Glomerular visceral epithelial cell (primary cell): ENCODE measurements at regions not wholly inside any gene's neighbourhood (a gene's known extent, or its start where the extent isn't known, plus 50 kb on each side); places are given as distances from the start of the nearest gene placed in this dataset.
"Not testable (repeated sequence)": the region's sequence is repeated elsewhere in the genome, so short reads cannot be mapped to it uniquely, and the experiment has no call there.

Experiments
- DNase-seq: peaks from one replicate; pipeline ENCODE4 v3.0.0-alpha.2; 2016; ENCODE audit errors: extremely low spot score

DNA sequence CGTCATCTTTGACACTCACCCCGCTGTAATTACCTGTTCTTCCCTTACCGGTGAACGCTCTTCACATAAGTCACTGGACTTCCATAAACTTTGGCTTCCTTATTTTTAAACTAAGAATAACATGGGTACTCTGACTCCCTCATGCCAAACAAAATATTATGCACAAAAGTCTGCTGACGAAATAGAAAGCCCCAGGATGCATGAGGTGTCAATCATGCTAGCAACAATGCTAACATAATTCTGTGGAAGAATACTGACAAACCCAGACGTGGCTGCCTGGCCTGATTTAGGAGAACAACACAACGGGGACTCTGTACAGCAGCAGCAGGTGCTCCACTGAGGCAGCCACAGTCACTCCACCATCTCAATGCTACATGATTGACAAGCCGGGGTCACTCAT lies 137.5 kb downstream of the CCDC71L start:
- DNase-seq: no peak

DNA sequence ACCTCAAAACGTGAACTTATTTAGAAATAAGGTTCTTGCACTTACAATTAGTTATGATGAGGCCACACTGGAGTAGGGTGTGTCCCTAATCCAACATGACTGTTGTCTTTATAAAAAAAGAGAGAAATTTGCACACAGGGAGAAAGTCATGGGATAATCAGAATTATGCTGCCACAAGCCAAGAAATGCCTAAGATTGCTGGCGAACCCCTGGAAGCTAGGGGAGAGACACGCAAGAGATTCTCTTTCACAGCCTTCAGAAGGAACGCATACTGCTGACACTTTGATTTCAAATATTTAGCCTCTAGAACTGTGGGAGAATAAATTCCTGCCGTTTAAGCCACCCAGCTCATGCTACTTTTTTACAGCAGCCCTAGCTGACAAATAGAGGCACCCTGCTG lies 138.3 kb downstream of the CCDC71L start:
- DNase-seq: no peak

DNA sequence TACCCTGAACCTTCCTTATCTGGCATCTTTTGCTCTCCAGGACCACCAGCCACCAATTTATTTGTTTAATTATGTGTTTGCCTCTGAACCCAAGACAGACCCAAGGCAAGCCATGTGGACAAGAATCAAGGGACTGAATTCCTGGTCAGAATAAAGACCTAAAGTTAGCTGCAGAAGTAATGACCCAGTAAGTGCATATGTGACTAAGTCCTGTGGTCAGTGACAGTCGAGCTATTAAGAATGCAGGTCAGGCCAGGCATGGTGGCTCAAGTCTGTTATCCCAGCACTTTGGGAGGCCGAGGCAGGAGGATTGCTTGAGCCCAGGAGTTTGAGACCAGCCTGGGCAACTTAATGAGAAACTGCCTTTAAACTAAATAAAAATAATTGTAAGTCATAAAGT lies 139.4 kb downstream of the CCDC71L start:
- peak; percentile 24 for DNase-seq

DNA sequence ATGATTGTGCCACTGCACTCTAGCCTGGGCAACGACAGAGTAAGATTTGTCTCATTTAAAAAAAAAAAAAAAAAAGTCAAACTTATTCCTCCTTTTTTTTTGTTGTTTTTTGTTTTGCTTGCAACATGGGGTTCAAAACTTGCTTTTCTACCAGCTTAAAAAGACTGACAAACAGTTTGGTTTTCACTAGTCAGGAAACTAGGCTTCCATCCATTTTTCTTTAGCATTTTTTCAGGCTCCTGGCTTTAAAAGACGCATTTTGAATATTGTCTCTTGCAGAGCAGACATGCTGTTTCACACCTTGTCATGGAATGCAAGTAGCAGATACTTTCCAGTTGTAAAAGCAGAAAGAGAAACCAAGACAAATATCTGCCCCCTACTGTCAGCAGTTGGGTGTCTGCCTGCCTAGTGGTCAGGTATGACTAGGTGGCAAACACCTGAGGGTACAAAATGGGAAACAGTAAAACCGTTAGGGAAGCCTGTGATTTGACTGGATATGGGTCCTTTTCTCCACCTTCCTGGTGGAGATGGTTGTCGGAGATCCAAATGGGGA lies 139.9 kb downstream of the CCDC71L start:
- DNase-seq: no peak

DNA sequence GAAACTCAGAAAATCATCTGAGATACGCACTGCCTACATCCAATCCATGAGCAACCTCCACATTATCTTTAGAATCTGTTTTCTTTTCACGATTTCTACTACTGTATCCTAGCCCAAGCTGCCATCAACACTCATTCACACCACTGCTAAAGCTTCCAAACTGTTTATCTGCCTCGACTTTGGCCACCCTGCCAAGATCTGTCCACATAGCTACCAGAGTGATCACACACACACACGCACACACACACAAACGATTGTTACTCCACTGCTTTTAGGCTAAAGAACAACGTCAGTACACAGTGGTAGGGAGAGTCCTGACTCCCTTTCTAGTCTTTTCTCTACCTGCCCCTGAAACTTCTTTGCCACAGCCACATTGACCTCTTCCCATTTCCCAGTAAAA lies 142.0 kb downstream of the CCDC71L start:
- DNase-seq: no peak

DNA sequence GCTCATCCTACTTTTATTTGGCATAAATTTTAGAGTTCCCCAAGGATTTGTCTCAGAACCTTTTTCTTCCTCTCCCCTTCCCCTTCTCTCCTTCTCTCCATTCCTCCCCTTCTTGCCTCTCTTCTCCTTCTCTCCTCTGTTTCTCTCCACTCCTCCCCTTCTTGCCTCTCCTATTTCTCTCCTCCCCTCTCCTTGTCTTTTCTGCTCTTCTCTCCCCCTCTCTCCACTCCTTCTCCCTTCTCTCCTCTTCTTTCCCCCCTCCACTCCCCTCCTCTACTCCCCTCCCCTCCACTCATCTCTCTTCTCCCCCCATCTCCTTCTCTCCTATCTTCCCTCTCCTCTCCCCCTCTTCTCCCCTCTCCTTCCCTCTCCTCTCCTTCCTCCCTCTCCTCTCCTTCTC lies 142.7 kb downstream of the CCDC71L start:
- DNase-seq: no peak

DNA sequence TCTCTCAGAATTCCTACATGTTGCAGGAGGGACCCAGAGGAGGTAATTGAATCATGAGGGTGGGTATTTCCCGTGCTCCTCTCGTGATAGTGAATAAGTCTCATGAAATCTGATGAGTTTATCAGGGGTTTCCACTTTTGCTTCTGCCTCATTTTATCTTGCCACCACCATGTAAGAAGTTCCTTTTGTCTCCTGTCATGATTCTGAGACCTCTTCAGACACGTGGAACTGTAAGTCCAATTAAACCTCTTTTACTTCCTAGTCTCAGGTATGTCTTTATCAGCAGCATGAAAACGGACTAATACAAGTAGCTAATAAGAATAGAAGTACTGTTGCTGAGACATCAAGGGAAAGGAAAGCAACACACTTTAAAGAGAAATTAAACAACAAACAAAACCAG lies 143.4 kb downstream of the CCDC71L start:
- DNase-seq: no peak

DNA sequence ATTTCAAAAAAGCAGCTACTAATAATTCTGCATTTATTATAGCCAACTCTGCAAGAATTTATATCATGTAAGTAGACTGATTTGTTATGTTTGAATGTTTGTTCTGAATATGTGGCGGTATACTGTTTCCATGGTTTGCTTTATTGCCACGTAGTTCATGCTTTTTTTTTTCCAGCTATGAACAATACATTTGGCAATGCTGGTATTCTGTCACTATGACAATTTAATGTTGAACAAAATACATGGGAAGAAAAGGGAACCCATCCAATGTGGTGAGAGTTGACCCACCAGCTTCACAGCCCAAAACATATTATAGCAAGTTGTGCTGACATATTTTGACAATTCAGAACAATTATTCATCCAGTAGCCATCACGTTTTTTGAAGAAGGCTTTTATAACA lies 145.6 kb downstream of the CCDC71L start:
- DNase-seq: no peak

DNA sequence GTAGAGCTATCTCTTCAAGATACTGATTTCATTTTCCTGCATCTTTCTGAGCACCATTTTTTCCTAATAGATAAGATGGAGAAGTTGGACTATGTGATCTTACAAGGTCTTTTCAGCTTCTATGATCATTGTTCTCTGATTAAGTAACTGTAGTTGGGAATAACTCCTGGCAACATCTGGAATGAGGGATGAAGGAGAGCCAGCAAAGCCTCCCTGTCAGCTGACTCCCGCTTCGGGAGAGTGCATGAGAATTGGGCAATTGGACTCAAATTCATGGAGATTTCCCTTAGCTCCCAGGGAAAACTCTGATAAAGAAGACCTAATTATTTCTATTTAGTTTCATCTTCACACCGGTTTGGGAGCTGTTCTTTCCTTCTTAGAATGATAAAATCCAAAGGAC lies 146.1 kb downstream of the CCDC71L start:
- no peak for DNase-seq

DNA sequence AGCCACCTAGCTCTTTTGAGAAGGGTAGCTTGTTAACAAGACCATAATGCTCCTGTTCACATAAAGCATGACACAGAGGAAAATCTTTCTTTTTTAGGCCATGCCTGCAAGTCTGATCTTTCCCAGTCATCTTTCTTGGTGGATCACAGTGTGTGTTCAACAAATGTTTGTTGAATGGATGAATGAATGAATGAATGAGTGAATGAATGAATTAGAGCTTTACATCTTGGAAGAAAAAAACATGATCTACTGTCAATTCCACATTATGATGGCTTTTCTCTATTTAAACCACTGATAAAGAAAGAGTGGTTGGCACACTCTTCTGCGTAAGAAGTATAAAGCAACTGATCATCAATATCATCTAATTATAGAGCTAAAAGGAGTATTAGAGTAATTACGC lies 148.7 kb downstream of the CCDC71L start:
- no peak for DNase-seq

DNA sequence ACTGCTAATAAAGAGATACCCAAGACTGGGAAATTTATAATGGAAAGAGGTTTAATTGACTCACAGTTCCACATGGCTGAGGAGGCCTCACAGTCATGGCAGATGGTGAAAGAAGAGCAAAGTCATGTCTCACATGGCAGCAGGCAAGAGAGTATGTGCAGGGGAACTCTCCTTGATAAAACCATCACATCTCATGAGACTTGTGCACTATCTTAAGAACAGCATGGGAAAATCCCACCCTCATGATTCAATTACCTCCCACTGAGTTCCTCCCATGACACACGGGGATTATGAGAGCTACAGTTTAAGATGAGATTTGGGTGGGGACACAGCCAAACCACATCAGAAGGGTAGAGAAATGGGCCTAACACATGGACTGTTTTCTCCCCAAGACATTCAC lies 156.3 kb downstream of the CCDC71L start:
- DNase-seq: peak; percentile 35

DNA sequence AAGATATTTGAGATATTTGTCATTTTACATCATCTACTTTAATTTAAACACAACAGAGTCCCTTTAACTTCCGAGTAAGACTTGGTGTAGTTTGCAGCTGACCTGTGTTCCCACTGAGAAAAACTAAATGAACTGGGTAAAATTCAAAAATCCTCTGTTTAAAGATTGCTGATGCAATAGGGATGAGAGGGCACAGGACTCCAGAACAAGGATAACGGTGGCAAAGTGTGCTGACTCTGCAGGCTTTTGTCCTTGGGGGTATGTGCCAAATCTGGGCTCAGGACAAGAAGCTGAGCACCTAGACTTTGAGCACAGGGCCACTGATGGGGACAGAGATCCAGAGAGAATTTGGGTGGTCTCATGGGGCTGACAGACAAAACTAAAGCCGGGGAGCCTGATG lies 156.8 kb downstream of the CCDC71L start:
- no peak for DNase-seq

DNA sequence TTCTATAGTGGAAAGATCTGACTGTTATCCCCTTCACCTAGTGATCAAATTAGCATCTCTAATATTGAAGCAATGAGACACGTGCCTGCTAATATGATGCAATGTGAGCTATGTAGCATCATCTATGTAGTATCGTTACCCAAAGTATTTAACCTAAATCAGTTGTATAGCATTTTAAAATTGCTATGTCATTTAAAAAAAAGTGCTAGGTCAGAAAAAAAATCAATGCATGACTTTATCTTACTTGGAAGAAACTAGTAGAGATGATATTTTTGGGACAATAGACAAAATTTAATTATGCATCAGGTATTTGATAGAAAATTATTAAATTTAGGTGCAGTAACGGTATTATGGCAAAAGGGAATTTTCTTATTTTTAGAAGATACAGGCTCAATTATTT lies 157.3 kb downstream of the CCDC71L start:
- DNase-seq: no peak

DNA sequence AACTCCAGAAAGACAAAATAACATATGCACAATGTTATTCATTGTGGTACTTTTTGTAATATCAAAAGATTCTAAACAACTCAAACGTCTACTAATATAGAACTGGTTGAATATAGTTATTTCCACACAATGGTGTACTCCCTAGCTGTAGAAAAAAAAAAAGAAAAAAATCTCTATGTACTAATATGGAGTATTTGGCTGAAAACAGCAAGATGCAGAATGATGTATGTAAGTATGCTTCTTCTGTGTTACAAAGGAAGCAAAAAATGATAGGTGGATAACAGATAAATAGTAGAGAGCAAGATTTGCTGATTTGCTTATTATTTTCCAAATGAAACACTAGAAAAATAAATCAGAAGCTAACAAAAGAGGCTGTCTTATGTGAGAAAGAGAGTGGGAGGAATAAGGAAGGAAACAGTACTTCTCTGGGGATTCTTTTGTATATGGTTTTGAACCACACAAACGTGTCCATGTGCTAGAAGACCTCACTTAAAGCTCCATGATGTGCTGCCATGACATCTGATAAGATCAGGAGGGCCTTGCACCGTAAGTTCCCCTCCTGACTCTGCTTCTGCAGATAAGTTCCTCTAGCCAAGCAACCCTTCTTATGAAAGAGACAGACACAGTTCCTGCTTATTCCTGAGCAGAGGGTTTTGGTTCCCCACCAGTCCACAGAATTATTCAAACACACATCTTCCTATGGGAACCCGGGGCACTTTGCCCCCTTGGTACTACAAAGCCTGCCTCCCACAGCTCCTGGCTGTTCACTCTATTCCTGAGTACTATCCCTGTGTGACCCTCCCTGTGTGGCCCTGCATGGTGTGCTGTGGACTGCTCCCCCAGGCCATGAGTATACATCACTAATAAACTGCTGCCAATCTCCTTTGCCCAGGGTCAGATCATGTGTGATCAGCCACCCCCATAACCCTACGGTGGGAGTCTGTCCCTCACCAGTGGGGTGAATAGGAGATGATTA lies 159.1 kb downstream of the CCDC71L start:
- DNase-seq: no peak

DNA sequence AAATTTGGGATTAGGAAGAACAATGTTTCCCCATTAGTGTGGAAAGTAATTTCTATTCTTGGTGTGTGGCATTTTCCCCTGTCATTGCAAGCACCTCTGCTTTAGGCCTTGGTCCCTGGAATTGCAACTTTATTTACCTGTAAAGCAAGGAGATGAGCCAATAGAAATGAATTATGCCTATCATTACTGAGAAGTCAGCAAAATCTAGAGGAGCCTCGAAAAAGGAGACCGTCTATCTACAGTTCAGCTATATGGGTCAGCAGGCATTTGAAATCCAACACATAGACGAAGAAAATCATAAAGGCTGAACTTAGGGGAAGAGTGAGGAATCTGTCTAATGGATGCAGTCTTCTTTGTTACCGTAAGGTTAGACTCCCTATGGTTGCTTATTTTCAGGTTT lies 161.1 kb downstream of the CCDC71L start:
- no peak for DNase-seq

DNA sequence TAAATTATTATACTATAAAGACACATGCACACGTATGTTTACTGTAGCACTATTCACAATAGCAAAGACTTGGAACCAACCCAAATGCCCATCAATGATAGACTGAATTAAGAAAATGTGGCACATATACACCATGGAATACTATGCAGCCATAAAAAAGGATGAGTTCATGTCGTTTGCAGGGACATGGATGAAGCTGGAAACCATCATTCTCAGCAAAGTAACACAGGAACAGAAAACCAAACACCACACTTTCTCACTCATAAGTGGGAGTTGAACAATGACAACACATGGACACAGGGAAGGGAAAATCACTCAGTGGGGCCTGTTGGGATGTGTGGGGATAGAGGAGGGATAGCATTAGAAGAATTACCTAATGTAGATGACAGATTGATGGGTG lies 163.0 kb downstream of the CCDC71L start:
- DNase-seq: not testable (repeated sequence)

DNA sequence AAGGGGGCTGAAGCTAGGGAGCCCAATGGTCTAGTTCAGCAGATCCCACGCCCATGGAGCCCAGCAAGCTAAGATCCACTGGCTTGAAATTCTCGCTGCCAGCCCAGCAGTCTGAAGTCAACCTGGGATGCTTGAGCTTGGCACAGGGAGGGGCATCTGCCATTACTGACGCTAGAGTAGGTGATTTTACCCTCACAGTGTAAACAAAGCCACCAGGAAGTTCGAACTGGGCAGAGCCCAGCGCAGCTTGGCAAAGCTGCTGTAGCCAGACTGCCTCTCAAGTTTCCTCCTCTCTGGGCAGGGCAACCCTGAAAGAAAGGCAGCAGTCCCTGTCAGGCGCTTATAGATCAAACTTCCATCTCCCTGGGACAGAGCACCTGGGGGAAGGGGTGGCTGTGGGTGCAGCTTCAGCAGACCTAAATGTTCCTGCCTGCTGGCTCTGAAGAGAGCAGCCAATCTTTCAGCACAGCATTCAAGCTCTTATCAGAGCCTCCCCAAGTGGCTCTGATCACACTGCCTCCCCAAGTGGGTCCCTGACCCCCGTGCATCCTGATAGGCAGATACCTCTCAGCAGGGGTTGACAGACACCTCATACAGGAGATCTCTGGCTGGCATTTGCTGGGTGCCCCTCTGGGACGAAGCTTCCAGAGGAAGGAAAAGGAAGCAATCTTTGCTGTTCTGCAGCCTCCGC lies 167.8 kb downstream of the CCDC71L start:
- DNase-seq: no peak

DNA sequence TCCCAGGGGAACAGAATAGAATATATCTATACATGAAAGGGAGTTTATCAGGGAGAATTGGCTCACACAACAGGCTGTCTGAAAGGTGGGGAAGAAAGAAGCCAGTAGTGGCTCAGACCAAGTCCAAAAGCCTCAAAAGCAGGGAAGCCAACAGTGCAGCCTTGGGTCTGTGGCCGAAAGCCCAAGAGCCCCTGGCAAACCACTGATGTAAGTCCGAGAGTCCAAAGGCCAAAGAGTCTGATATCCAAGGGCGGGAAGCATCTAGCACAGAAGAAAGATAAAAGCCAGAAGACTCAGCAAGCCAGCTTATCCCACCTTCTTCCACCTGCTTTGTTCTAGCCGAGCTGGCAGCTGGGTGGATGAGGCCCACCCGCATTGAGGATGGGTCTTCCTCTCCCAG lies 172.5 kb downstream of the CCDC71L start:
- no peak for DNase-seq

DNA sequence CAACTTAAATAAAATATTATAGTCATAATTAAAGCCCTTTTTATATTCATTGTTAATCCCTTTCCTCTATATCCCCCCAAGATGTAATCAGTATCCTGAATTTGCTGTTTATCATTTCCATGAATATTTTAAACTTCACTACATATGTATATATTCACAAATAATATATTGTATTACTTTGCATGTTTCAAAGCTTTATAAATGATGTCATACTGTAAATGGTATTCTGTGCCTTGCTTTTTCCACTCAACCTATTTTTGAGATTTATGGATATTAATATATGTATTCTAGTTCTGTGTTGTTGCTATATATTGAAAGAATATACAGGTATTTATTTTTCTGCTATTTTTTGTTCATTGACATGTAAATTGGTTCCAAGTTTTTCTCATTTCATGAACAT lies 173.1 kb downstream of the CCDC71L start:
- DNase-seq: no peak

DNA sequence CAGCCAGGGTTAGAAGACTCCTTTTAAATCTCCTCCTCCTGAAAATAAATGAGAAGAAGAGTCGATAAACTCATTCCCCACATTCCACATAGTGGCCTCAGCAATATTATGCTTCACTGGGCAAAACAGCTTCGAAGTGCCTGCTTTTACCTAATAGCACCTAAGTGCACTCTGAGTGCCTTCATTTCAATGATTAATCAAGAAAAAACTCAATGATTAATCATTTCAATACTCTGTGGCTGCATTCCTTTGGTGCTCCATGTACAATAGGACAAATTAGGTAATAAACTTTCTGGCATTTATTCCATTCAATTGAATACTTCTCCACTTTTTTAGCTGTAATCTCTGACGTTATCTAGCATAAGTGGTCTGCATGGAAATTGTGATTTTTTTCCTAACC lies 174.6 kb downstream of the CCDC71L start:
- peak; percentile 89 for DNase-seq

DNA sequence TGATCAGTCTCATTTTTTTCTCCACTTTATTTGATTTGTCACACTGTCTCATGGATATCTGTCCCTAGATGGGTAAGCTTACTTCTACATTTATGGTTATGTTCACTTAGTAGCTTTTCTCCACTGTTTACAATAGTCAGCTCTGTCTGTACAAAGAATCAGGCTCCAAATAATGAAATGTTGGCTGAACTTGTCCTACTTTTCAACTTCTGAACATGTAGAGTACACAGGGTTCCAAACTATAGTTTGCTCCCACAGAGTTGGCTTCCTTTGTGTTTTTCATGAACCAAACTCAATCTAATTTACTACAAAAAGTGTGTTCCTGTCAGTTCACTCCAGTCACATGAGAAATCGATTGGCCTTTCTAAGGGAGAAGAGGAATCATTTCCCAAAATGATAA lies 175.0 kb downstream of the CCDC71L start:
- DNase-seq: no peak

DNA sequence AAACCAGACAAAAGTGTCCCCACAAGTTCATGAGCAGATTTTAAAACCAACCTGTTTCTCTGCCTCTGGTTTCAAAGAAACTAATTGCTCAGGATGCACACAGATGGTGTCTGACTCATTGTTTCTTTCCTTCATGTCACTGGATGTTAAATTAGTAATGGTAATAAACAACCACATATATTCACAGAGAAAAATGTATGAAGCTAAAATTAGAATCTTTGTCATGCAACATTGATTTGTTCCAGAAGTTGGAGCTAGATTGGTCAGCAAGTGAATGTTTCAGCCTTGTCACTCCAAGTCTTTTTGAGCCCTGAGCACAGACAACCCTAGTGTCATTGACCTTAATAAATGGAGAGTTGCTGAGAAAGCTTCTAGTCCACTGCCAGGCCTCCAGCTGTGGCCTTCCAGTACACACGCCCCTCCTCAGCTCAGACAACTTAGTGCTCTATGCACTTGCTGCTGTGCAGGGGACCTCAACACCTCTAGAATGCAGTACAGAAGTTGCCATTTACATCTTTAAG lies 175.9 kb downstream of the CCDC71L start:
- peak; percentile 75 for DNase-seq

DNA sequence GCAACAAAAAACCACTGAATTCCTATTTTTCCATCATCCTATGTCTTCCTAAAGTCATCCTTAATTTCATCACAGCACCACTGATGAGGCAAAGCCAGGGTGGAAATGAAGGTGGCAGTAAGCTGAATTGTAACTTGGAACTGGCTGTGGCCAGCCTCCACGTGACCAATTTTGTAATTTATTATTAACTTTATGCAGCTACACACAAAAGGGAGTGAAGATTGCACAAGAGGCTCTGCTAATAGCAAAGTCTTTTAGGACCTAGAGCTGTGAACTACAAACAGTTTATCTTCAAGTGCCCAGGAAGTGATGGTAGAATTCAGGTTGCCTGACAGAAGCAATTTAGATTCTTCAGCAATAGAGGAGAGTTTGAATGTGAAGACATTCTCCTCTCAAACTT lies 176.4 kb downstream of the CCDC71L start:
- DNase-seq: peak; percentile 72
